Upper lobe of right lung (tissue), 1 donor: ENCODE measurements at regions not wholly inside any gene's neighbourhood (a gene's known extent, or its start where the extent isn't known, plus 50 kb on each side); places are given as distances from the start of the nearest gene placed in this dataset.

Experiments used
- ATAC-seq: fragments of 200-7000 bp; cut with Tn5 transposase; one replicate; pipeline ENCODE4 v1.9.1; 2020; ENCODE audit warnings: mild to moderate bottlenecking, moderate library complexity
- DNase-seq: peaks from one replicate; pipeline ENCODE4 v3.0.0-alpha.2; 2020
- H3K27ac ChIP-seq: fragments of 200-600 bp; one replicate; pipeline ENCODE4 v1.8.0; 2022
- H3K27me3 ChIP-seq: fragments of 200-600 bp; one replicate; pipeline ENCODE4 v1.8.0; 2022; ENCODE audit warnings: mild to moderate bottlenecking
- H3K36me3 ChIP-seq: fragments of 200-600 bp; one replicate; pipeline ENCODE4 v1.8.0; 2022
- H3K4me1 ChIP-seq: fragments of 200-600 bp; one replicate; pipeline ENCODE4 v1.8.0; 2022
- H3K4me3 ChIP-seq: fragments of 200-600 bp; one replicate; pipeline ENCODE4 v1.8.0; 2022; ENCODE audit warnings: mild to moderate bottlenecking
- H3K9me3 ChIP-seq: fragments of 200-600 bp; one replicate; pipeline ENCODE4 v1.8.0; 2022
- CTCF ChIP-seq: fragments of 200-600 bp; IDR thresholded peaks from one replicate; pipeline ENCODE4 v1.8.0; 2022; ENCODE audit warnings: antibody characterized with exemption
- intact Hi-C: fragments of 100-400 bp; cut with DNase I; formaldehyde crosslinking; loops from one replicate; pipeline ENCODE4 v1.11.0; 2022
- donor health status: DM: no; HTN: yes; CAD: no; lungs with severe emphysema.

- no peaks in the 10 kb centered on the region for H3K36me3 ChIP-seq
- ATAC-seq (no peak), DNase-seq (no peak)
- H3K4me1 ChIP-seq, result peaks cover 4% of the 10 kb centered on the region
- no peak for TF ChIP-seq CTCF
- H3K27me3 ChIP-seq, result no peaks in the 10 kb centered on the region
- intact Hi-C loops, result no loop called here
- H3K9me3 ChIP-seq, result no peaks in the 10 kb centered on the region
- H3K27ac ChIP-seq, result no peak overlapping the region
- no peak overlapping the region for H3K4me3 ChIP-seq
Measured at GRCh38 chr20:60135276-60135675, 177.1 kb downstream of the CDH26 start.

DNA sequence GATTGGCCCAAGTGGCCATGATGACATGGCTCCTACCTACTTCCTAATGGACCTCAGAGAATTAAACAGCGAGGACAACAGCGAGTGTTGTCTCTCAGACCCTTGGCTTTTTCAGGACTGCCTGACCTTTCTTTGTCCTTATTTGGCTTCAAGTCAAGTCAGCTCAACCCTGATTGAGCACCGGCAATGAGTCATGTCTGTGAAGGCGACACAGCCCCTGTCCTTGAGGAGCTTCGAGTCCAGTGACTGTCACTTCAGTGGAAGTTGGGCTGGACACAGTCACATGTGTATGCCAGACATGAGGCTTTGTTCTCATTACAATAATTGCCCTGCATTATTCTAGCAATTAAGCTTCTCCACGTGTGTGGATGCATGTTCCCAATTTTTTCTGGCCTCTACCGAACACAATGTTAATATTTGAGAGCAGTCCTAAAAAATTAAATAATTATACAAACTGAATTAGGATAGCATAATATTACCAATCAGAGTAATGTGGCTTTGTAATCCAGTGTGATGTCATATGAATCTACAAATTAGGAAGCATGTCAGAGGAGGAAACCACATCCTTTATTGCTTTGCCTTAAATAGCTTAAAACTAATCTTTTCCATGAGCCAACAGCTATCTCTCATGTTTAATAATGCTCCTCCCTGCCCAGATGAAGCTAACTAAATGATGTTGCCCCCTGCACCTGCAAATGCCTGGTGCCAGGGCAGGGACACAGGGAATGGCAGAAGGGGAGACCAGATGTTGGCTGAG lies 178.6 kb downstream of the CDH26 start:
- intact Hi-C loops, result no loop called here
- DNase-seq (no peak), ATAC-seq (no peak)
- Histone ChIP-seq H3K4me1 (peaks cover 4% of the 10 kb centered on the region), H3K9me3 (no peaks in the 10 kb centered on the region), H3K4me3 (no peak overlapping the region), H3K36me3 (no peaks in the 10 kb centered on the region), H3K27ac (no peak overlapping the region), H3K27me3 (no peaks in the 10 kb centered on the region)
- no peak for TF ChIP-seq CTCF

GRCh38 chr20:60137657-60138245 lies 179.5 kb downstream of the CDH26 start:
- Histone ChIP-seq H3K27ac (no peak overlapping the region), H3K27me3 (no peaks in the 10 kb centered on the region), H3K4me3 (peak overlapping the region; percentile 39), H3K9me3 (no peaks in the 10 kb centered on the region), H3K4me1 (peaks cover 3% of the 10 kb centered on the region), H3K36me3 (no peaks in the 10 kb centered on the region)
- intact Hi-C loops, result no loop called here
- peak; percentile 84 for ATAC-seq
- peak; percentile 50 for TF ChIP-seq CTCF
- DNase-seq, result no peak

GRCh38 chr20:60138256-60139220 lies 180.3 kb downstream of the CDH26 start:
- ATAC-seq (peak; percentile 81), DNase-seq (peak; percentile 79)
- Histone ChIP-seq H3K9me3 (no peaks in the 10 kb centered on the region), H3K4me3 (peak overlapping the region; percentile 39), H3K27ac (no peak overlapping the region), H3K4me1 (no peaks in the 10 kb centered on the region), H3K27me3 (no peaks in the 10 kb centered on the region), H3K36me3 (no peaks in the 10 kb centered on the region)
- no peak for TF ChIP-seq CTCF
- intact Hi-C loops, result no loop called here

- H3K27ac ChIP-seq, result no peak overlapping the region
- no peaks in the 10 kb centered on the region for H3K9me3 ChIP-seq
- no peak for TF ChIP-seq CTCF
- no peak overlapping the region for H3K4me3 ChIP-seq
- intact Hi-C loops, result no loop called here
- no peaks in the 10 kb centered on the region for H3K4me1 ChIP-seq
- H3K36me3 ChIP-seq, result no peaks in the 10 kb centered on the region
- DNase-seq (no peak), ATAC-seq (no peak)
- H3K27me3 ChIP-seq, result no peaks in the 10 kb centered on the region
Measured at GRCh38 chr20:60139663-60140446, 181.6 kb downstream of the CDH26 start.
